WTC11 (cell line): ENCODE measurements at regions not wholly inside any gene's neighbourhood (a gene's known extent, or its start where the extent isn't known, plus 50 kb on each side); places are given as distances from the start of the nearest gene placed in this dataset.

Experiments
- ELF4 ChIP-seq: sonication (generic); formaldehyde crosslinking; IDR thresholded peaks from 2 replicates; pipeline ENCODE4 v1.8.1; 2022; ENCODE audit warnings: low read depth, mild to moderate bottlenecking, moderate library complexity, missing genetic modification reagents
- SMAD3 ChIP-seq: sonication (generic); formaldehyde crosslinking; IDR thresholded peaks from 2 replicates; pipeline ENCODE4 v1.8.0; 2022; ENCODE audit warnings: missing genetic modification reagents, mild to moderate bottlenecking, borderline replicate concordance
- TF ChIP-seq, protein P1 (sequence below): sonication (generic); formaldehyde crosslinking; IDR thresholded peaks from 2 replicates; pipeline ENCODE4 v1.8.0; 2023; ENCODE audit warnings: missing genetic modification reagents
- TF ChIP-seq, protein P2 (sequence below): sonication (generic); formaldehyde crosslinking; IDR thresholded peaks from 2 replicates; pipeline ENCODE4 v1.8.1; 2023; ENCODE audit warnings: mild to moderate bottlenecking, missing genetic modification reagents, moderate library complexity
- TF ChIP-seq, protein P3 (sequence below): sonication (generic); formaldehyde crosslinking; IDR thresholded peaks from 2 replicates; pipeline ENCODE4 v1.8.0; 2022; ENCODE audit warnings: mild to moderate bottlenecking, missing genetic modification reagents

DNA sequence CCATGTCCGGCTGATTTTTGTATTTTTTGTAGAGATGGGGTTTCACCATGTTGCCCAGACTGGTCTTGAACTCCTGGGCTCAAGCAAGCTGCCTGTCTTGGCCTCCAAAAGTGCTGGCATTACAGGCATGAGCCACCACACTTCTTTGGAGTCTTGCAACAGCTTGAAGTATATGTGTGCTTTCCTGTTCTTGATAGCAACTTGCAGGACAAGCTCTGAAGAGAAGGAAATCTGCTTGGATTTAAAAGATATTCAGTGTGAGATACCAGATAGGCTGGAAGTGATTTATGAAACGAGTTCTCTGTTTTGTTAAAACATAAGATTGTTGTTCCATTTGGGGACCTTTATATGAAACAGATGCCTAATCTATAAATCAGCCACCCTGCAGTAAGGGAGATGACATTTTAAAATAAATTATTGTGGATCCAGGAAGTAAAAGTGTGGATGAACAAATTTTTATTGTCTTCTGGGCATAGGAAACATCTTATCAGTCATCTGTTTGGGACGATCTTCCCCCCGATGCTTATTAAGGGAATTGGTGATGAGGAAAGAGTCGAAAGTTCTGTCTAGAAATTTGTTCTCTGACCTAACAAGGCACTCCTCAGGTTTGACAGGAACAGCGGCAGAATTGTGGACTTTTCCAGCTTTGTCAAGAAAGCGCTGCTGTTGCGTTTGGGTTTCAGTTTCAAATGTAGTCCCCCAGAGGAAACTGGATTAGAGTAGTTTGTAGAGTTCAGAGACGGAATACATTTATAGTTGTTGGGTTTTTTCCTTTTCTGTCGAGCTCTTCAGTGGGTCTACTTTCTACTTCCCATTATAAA is 53.7 kb upstream of the MAGI1 start:
- TF ChIP-seq, protein P1, sequence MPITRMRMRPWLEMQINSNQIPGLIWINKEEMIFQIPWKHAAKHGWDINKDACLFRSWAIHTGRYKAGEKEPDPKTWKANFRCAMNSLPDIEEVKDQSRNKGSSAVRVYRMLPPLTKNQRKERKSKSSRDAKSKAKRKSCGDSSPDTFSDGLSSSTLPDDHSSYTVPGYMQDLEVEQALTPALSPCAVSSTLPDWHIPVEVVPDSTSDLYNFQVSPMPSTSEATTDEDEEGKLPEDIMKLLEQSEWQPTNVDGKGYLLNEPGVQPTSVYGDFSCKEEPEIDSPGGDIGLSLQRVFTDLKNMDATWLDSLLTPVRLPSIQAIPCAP, result no peak
- TF ChIP-seq, protein P2, sequence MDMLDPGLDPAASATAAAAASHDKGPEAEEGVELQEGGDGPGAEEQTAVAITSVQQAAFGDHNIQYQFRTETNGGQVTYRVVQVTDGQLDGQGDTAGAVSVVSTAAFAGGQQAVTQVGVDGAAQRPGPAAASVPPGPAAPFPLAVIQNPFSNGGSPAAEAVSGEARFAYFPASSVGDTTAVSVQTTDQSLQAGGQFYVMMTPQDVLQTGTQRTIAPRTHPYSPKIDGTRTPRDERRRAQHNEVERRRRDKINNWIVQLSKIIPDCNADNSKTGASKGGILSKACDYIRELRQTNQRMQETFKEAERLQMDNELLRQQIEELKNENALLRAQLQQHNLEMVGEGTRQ, result no peak
- TF ChIP-seq SMAD3 (CRISPR knock-in tag) (no peak), ELF4 (no peak)
- TF ChIP-seq, protein P3, sequence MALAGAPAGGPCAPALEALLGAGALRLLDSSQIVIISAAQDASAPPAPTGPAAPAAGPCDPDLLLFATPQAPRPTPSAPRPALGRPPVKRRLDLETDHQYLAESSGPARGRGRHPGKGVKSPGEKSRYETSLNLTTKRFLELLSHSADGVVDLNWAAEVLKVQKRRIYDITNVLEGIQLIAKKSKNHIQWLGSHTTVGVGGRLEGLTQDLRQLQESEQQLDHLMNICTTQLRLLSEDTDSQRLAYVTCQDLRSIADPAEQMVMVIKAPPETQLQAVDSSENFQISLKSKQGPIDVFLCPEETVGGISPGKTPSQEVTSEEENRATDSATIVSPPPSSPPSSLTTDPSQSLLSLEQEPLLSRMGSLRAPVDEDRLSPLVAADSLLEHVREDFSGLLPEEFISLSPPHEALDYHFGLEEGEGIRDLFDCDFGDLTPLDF (CRISPR knock-in tag), result no peak
